HEK293 (cell line): ENCODE measurements at regions not wholly inside any gene's neighbourhood (a gene's known extent, or its start where the extent isn't known, plus 50 kb on each side); places are given as distances from the start of the nearest gene placed in this dataset.

ENCODE experiments used
- CTCF ChIA-PET: fragments of 350-600 bp; formaldehyde crosslinking; extraction: SDS; loops from one replicate; lab custom pipeline; 2021; ENCODE audit warnings: antibody characterized with exemption; lab: Yijun Ruan, JAX
- POLR2A ChIA-PET: fragments of 300-600 bp; formaldehyde crosslinking; extraction: SDS; loops from one replicate; lab custom pipeline; 2020; ENCODE audit warnings: antibody characterized with exemption, inconsistent platforms; lab: Yijun Ruan, JAX
- H3K27ac ChIP-seq: fragments of 200-500 bp; sonication (Bioruptor generic); 2 replicates; pipeline ENCODE4 v1.5.1; 2014; ENCODE audit warnings: low read depth, low read length, control low read depth, inconsistent platforms; ENCODE audit errors: extremely low read depth
- H3K36me3 ChIP-seq, 2 experiments: fragments of 200-500 bp in 1 of 2; sonication (Bioruptor generic) in 1 of 2; 1 replicate in 1 of 2; 2 replicates in 1 of 2; pipeline ENCODE4 v1.5.1; 2014 to 2017; ENCODE audit warnings: inconsistent platforms in 2 of 2, low read length in 2 of 2; ENCODE audit not compliant: control insufficient read depth in 2 of 2, insufficient read depth in 1 of 2
- H3K4me1 ChIP-seq: fragments of 200-500 bp; sonication (Bioruptor generic); 2 replicates; pipeline ENCODE4 v1.5.1; 2014; ENCODE audit warnings: mild to moderate bottlenecking, low read length, inconsistent platforms; ENCODE audit not compliant: control insufficient read depth, insufficient read depth
- H3K4me3 ChIP-seq: 2 replicates; pipeline ENCODE4 v1.5.1; 2011; ENCODE audit warnings: low read depth, mild to moderate bottlenecking, control low read depth, low read length, moderate library complexity
- H3K9me3 ChIP-seq: fragments of 200-500 bp; sonication (Bioruptor generic); 2 replicates; pipeline ENCODE4 v1.5.1; 2014; ENCODE audit warnings: low read depth, low read length, inconsistent platforms; ENCODE audit not compliant: control insufficient read depth, insufficient read depth
- GLIS1 ChIP-seq: fragments of 450-650 bp; formaldehyde crosslinking; IDR thresholded peaks from 2 replicates; pipeline ENCODE4 v1.5.1; 2016; ENCODE audit warnings: missing biosample characterization, missing genetic modification characterization
- HOXA7 ChIP-seq: sonication (generic); formaldehyde crosslinking; IDR thresholded peaks from 2 replicates; pipeline ENCODE4 v1.8.1; 2022; ENCODE audit warnings: missing genetic modification reagents, borderline replicate concordance
- KLF8 ChIP-seq: fragments of 450-650 bp; formaldehyde crosslinking; IDR thresholded peaks from 2 replicates; pipeline ENCODE4 v1.5.1; 2016; ENCODE audit warnings: missing biosample characterization, missing genetic modification characterization
- OVOL3 ChIP-seq: fragments of 450-650 bp; formaldehyde crosslinking; IDR thresholded peaks from 2 replicates; pipeline ENCODE4 v1.5.1; 2016; ENCODE audit warnings: missing biosample characterization, missing genetic modification characterization
- PRDM4 ChIP-seq: fragments of 450-650 bp; formaldehyde crosslinking; IDR thresholded peaks from 2 replicates; pipeline ENCODE4 v1.5.1; 2017; ENCODE audit warnings: missing biosample characterization, missing genetic modification characterization
- ZBTB20 ChIP-seq: fragments of 450-650 bp; formaldehyde crosslinking; IDR thresholded peaks from 2 replicates; pipeline ENCODE4 v1.5.1; 2016; ENCODE audit warnings: missing biosample characterization, missing genetic modification characterization
- ZBTB49 ChIP-seq: fragments of 450-650 bp; formaldehyde crosslinking; IDR thresholded peaks from 2 replicates; pipeline ENCODE4 v1.5.1; 2016; ENCODE audit warnings: missing biosample characterization, missing genetic modification characterization, low read depth
- ZFP69B ChIP-seq: fragments of 450-650 bp; formaldehyde crosslinking; IDR thresholded peaks from 2 replicates; pipeline ENCODE4 v1.5.1; 2016; ENCODE audit warnings: missing biosample characterization, missing genetic modification characterization
- ZNF121 ChIP-seq: fragments of 450-650 bp; formaldehyde crosslinking; IDR thresholded peaks from 2 replicates; pipeline ENCODE4 v1.5.1; 2016; ENCODE audit warnings: missing biosample characterization, missing genetic modification characterization
- ZNF132 ChIP-seq: fragments of 450-650 bp; formaldehyde crosslinking; IDR thresholded peaks from 2 replicates; pipeline ENCODE4 v1.5.1; 2017; ENCODE audit warnings: missing biosample characterization, missing genetic modification characterization, borderline replicate concordance
- ZNF248 ChIP-seq: fragments of 450-650 bp; formaldehyde crosslinking; IDR thresholded peaks from 2 replicates; pipeline ENCODE4 v1.5.1; 2017; ENCODE audit warnings: missing biosample characterization, missing genetic modification characterization
- ZNF302 ChIP-seq: fragments of 450-650 bp; formaldehyde crosslinking; IDR thresholded peaks from 2 replicates; pipeline ENCODE4 v1.5.1; 2016; ENCODE audit warnings: missing biosample characterization, missing genetic modification characterization, low read depth
- ZNF350 ChIP-seq: fragments of 450-650 bp; formaldehyde crosslinking; IDR thresholded peaks from 2 replicates; pipeline ENCODE4 v1.5.0; 2017; ENCODE audit warnings: missing biosample characterization, mild to moderate bottlenecking, missing genetic modification characterization
- ZNF416 ChIP-seq: fragments of 450-650 bp; formaldehyde crosslinking; IDR thresholded peaks from 2 replicates; pipeline ENCODE4 v1.5.1; 2016; ENCODE audit warnings: missing biosample characterization, missing genetic modification characterization
- ZNF423 ChIP-seq: fragments of 450-650 bp; formaldehyde crosslinking; IDR thresholded peaks from 2 replicates; pipeline ENCODE4 v1.5.1; 2016; ENCODE audit warnings: missing biosample characterization, missing genetic modification characterization
- ZNF501 ChIP-seq: fragments of 450-650 bp; formaldehyde crosslinking; IDR thresholded peaks from 2 replicates; pipeline ENCODE4 v1.5.1; 2016; ENCODE audit warnings: missing biosample characterization, missing genetic modification characterization
- ZNF521 ChIP-seq: fragments of 450-650 bp; formaldehyde crosslinking; IDR thresholded peaks from 2 replicates; pipeline ENCODE4 v1.5.1; 2017; ENCODE audit warnings: missing biosample characterization, mild to moderate bottlenecking, missing genetic modification characterization
- ZNF530 ChIP-seq: fragments of 450-650 bp; formaldehyde crosslinking; IDR thresholded peaks from 2 replicates; pipeline ENCODE4 v1.5.1; 2016; ENCODE audit warnings: low read depth, missing biosample characterization, missing genetic modification characterization
- ZNF626 ChIP-seq: fragments of 450-650 bp; sonication (Bioruptor Pico); formaldehyde crosslinking; IDR thresholded peaks from 2 replicates; pipeline ENCODE4 v1.5.1; 2018; ENCODE audit warnings: missing biosample characterization, missing genetic modification characterization, inconsistent platforms
- ZNF777 ChIP-seq: fragments of 450-650 bp; formaldehyde crosslinking; IDR thresholded peaks from 2 replicates; pipeline ENCODE4 v1.5.1; 2017; ENCODE audit warnings: missing biosample characterization, missing genetic modification characterization, borderline replicate concordance
- ZSCAN16 ChIP-seq: fragments of 450-650 bp; formaldehyde crosslinking; IDR thresholded peaks from 2 replicates; pipeline ENCODE4 v1.5.1; 2016; ENCODE audit warnings: missing biosample characterization, missing genetic modification characterization
- TF ChIP-seq, protein P1 (sequence below): IDR thresholded peaks from 2 replicates; pipeline ENCODE4 v1.6.1; 2011; ENCODE audit warnings: mild to moderate bottlenecking, low read depth, low read length, borderline replicate concordance
- TF ChIP-seq, protein P2 (sequence below): fragments of 450-650 bp; IDR thresholded peaks from 2 replicates; pipeline ENCODE4 v1.5.1; 2018; ENCODE audit warnings: missing biosample characterization, missing genetic modification characterization

DNA sequence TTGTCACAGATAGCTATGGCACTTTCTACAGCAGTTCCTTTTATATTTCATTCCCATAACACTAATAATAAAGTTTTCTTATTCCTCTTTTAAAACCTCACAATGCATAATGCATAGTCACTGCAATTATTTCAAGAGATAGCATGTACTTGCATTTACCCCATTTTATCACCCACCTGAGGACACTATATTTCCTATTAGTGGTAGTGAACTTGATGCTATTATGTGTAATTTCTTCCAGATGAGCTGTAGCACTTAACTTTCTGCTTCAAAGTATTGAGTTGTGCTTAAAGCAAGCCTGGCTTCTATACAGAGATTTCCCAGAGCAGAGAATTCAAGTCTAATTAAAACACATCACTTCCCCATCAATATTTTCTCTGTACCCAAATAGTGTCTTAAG lies 461.1 kb downstream of the HTR7 start (continued):
- TF ChIP-seq ZNF132 (no peak), ZNF121 (tag by site-specific recombination) (no peak)
- TF ChIP-seq, protein P1, sequence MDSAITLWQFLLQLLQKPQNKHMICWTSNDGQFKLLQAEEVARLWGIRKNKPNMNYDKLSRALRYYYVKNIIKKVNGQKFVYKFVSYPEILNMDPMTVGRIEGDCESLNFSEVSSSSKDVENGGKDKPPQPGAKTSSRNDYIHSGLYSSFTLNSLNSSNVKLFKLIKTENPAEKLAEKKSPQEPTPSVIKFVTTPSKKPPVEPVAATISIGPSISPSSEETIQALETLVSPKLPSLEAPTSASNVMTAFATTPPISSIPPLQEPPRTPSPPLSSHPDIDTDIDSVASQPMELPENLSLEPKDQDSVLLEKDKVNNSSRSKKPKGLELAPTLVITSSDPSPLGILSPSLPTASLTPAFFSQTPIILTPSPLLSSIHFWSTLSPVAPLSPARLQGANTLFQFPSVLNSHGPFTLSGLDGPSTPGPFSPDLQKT = no peak

GRCh38 chr10:90398566-90398965 lies 459.3 kb downstream of the HTR7 start:
- POLR2A ChIA-PET = no interaction called here
- H3K4me3 ChIP-seq = no peak overlapping the region
- H3K9me3 ChIP-seq = no peaks in the 10 kb centered on the region
- TF ChIP-seq ZNF626 (tag by site-specific recombination) (no peak), ZNF501 (tag by site-specific recombination) (no peak), ZNF530 (tag by site-specific recombination) (no peak), ZNF777 (tag by site-specific recombination) (no peak), ZFP69B (tag by site-specific recombination) (no peak), ZNF350 (tag by site-specific recombination) (no peak), ZNF521 (tag by site-specific recombination) (no peak), ZNF302 (tag by site-specific recombination) (no peak), PRDM4 (tag by site-specific recombination) (no peak), HOXA7 (CRISPR knock-in tag) (no peak), OVOL3 (tag by site-specific recombination) (no peak), ZBTB20 (tag by site-specific recombination) (no peak), GLIS1 (tag by site-specific recombination) (no peak), ZNF416 (tag by site-specific recombination) (no peak), ZNF423 (tag by site-specific recombination) (no peak), KLF8 (tag by site-specific recombination) (no peak), ZSCAN16 (tag by site-specific recombination) (no peak), ZBTB49 (tag by site-specific recombination) (no peak), ZNF248 (tag by site-specific recombination) (no peak)
- TF ChIP-seq, protein P2, sequence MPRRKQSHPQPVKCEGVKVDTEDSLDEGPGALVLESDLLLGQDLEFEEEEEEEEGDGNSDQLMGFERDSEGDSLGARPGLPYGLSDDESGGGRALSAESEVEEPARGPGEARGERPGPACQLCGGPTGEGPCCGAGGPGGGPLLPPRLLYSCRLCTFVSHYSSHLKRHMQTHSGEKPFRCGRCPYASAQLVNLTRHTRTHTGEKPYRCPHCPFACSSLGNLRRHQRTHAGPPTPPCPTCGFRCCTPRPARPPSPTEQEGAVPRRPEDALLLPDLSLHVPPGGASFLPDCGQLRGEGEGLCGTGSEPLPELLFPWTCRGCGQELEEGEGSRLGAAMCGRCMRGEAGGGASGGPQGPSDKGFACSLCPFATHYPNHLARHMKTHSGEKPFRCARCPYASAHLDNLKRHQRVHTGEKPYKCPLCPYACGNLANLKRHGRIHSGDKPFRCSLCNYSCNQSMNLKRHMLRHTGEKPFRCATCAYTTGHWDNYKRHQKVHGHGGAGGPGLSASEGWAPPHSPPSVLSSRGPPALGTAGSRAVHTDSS (tag by site-specific recombination) = no peak
- TF ChIP-seq, all 188 proteins: peak for 0
- Histone ChIP-seq H3K27ac (no peak overlapping the region), H3K4me1 (no peaks in the 10 kb centered on the region), H3K36me3 (no peaks in the 10 kb centered on the region)
- CTCF ChIA-PET = interaction anchor here (0.5 to 0.6 kb wide), 2 partner anchors 194 to 842 kb away, joined by 3 read pairs; no protein-coding TSS in a partner anchor
